CD14-positive monocyte (primary cell): ENCODE measurements at regions not wholly inside any gene's neighbourhood (a gene's known extent, or its start where the extent isn't known, plus 50 kb on each side); places are given as distances from the start of the nearest gene placed in this dataset.

Experiments used
- DNase-seq, 3 donors: peaks; one replicate each; pipeline ENCODE4 v3.0.0-alpha.2; 2011 to 2022
- H2AFZ ChIP-seq: 2 replicates; pipeline ENCODE4 v1.6.0; 2012; ENCODE audit warnings: mild to moderate bottlenecking, low read depth, low read length, inconsistent platforms; ENCODE audit not compliant: insufficient read depth, poor library complexity, severe bottlenecking
- H3K27ac ChIP-seq, 2 donors: 1 replicate in 1 of 2; 2 replicates in 1 of 2; pipeline ENCODE4 v1.5.1; 2012 to 2013; ENCODE audit warnings: low read length in 2 of 2, control low read depth in 1 of 2, inconsistent platforms in 1 of 2, low read depth in 1 of 2, mild to moderate bottlenecking in 1 of 2
- H3K27me3 ChIP-seq, 2 donors: one replicate each; pipeline versions ENCODE4 v1.6.0 to v1.6.1; 2011 to 2013; ENCODE audit warnings: low read length in 2 of 2; ENCODE audit not compliant: control insufficient read depth in 2 of 2, insufficient read depth in 2 of 2
- H3K36me3 ChIP-seq, 2 donors: replicated peaks in 1 of 2; 1 replicate in 1 of 2; 2 replicates in 1 of 2; pipeline versions ENCODE4 v1.5.1 to v1.6.1; 2012 to 2013; ENCODE audit warnings: low read length in 2 of 2, control low read depth in 1 of 2, inconsistent platforms in 1 of 2, mild to moderate bottlenecking in 1 of 2; ENCODE audit not compliant: insufficient read depth in 2 of 2, control insufficient read depth in 1 of 2
- H3K4me1 ChIP-seq, 2 donors: 1 replicate in 1 of 2; 2 replicates in 1 of 2; pipeline versions ENCODE4 v1.5.1 to v1.6.1; 2012 to 2013; ENCODE audit warnings: low read length in 2 of 2, control low read depth in 1 of 2, inconsistent platforms in 1 of 2, mild to moderate bottlenecking in 1 of 2, moderate library complexity in 1 of 2; ENCODE audit not compliant: insufficient read depth in 2 of 2, control insufficient read depth in 1 of 2
- H3K4me2 ChIP-seq: replicated peaks from 2 replicates; pipeline ENCODE3; 2012; ENCODE audit warnings: low read length, moderate library complexity, mild to moderate bottlenecking; ENCODE audit not compliant: poor library complexity, severe bottlenecking; ENCODE audit errors: extremely low read depth
- H3K4me3 ChIP-seq, 3 experiments: fragments of 200-600 bp in 1 of 3; sonication (generic) in 1 of 3; replicated peaks in 1 of 3; 1 replicate in 2 of 3; 2 replicates in 1 of 3; pipeline ENCODE4 v1.5.1; 2011 to 2013; ENCODE audit warnings: low read length in 3 of 3, mild to moderate bottlenecking in 3 of 3, control low read depth in 2 of 3, low read depth in 2 of 3, inconsistent platforms in 1 of 3, moderate library complexity in 1 of 3
- H3K79me2 ChIP-seq: 2 replicates; pipeline ENCODE4 v1.6.0; 2012; ENCODE audit warnings: mild to moderate bottlenecking, control low read depth, inconsistent platforms, low read length, moderate library complexity; ENCODE audit not compliant: insufficient read depth
- H3K9ac ChIP-seq: 2 replicates; pipeline ENCODE4 v1.6.0; 2017; ENCODE audit warnings: low read length, mild to moderate bottlenecking; ENCODE audit not compliant: insufficient read depth, poor library complexity, severe bottlenecking
- H3K9me3 ChIP-seq, 2 donors: replicated peaks in 1 of 2; 1 replicate in 1 of 2; 2 replicates in 1 of 2; pipeline versions ENCODE4 v1.5.1 to v1.6.1; 2012 to 2013; ENCODE audit warnings: low read length in 2 of 2, control low read depth in 1 of 2; ENCODE audit not compliant: control insufficient read depth in 1 of 2, insufficient read depth in 1 of 2
- H4K20me1 ChIP-seq: 2 replicates; pipeline ENCODE4 v1.6.0; 2012; ENCODE audit warnings: mild to moderate bottlenecking, low read length, control low read depth, moderate library complexity; ENCODE audit not compliant: insufficient read depth
- H3K27ac Mint-ChIP-seq, 7 donors: one replicate each; pipeline ENCODE4 v1.8.0; 2020; ENCODE audit warnings: mild to moderate bottlenecking in 7 of 7, mixed read lengths in 7 of 7, moderate library complexity in 6 of 7, inconsistent platforms in 2 of 7
- H3K27me3 Mint-ChIP-seq, 3 donors: one replicate each; pipeline ENCODE4 v1.8.0; 2021 to 2022; ENCODE audit warnings: low read depth in 3 of 3, mild to moderate bottlenecking in 3 of 3, mixed read lengths in 3 of 3, moderate library complexity in 3 of 3, inconsistent platforms in 1 of 3
- H3K36me3 Mint-ChIP-seq, 2 donors: one replicate each; pipeline ENCODE4 v1.8.0; 2020; ENCODE audit warnings: mixed read lengths in 2 of 2, inconsistent platforms in 1 of 2, mild to moderate bottlenecking in 1 of 2
- H3K4me1 Mint-ChIP-seq: one replicate; pipeline ENCODE4 v1.8.0; 2020; ENCODE audit warnings: mild to moderate bottlenecking, mixed read lengths
- H3K4me3 Mint-ChIP-seq, 2 donors: one replicate each; pipeline ENCODE4 v1.8.0; 2020; ENCODE audit warnings: mild to moderate bottlenecking in 2 of 2, mixed read lengths in 2 of 2, moderate library complexity in 1 of 2
- H3K9me3 Mint-ChIP-seq, 7 donors: one replicate each; pipeline ENCODE4 v1.8.0; 2020 to 2022; ENCODE audit warnings: mixed read lengths in 7 of 7, mild to moderate bottlenecking in 6 of 7, moderate library complexity in 6 of 7, inconsistent platforms in 2 of 7
- CTCF ChIP-seq: fragments of 200-600 bp; IDR thresholded peaks from one replicate; pipeline ENCODE4 v1.8.0; 2022; ENCODE audit warnings: antibody characterized with exemption, mild to moderate bottlenecking
- WGBS: methylation state at CpG from one replicate; pipeline ENCODE4 v1.1.5; 2013; ENCODE audit warnings: missing lambda C conversion rate; ENCODE audit not compliant: insufficient coverage; 5-methylcytosine and 5-hydroxymethylcytosine counted together
- intact Hi-C, 2 donors: fragments of 100-400 bp; cut with micrococcal nuclease; formaldehyde crosslinking; loops; one replicate each; pipeline versions ENCODE4 v1.15.0 to v1.15.1; 2023

GRCh38 chr15:31571676-31572075 is 245.0 kb downstream of the KLF13 start:
- no peak overlapping the region for H3K4me3 ChIP-seq
- H3K4me3 Mint-ChIP-seq: no peak overlapping the region
- intact Hi-C loops: no loop called here
- H3K4me2 ChIP-seq: no peak overlapping the region
- peaks cover 0 to under 1% of the 10 kb centered on the region in 2 donors for H3K27me3 ChIP-seq
- H3K4me1 Mint-ChIP-seq: no peaks in the 10 kb centered on the region
- H3K9me3 Mint-ChIP-seq: peaks cover 4 to 11% (median 7%) of the 10 kb centered on the region in 7 donors
- no peak overlapping the region for H2AFZ ChIP-seq
- H3K9me3 ChIP-seq: peaks cover 0 to 13% of the 10 kb centered on the region in 2 donors
- H3K27ac ChIP-seq: no peak overlapping the region
- no peaks in the 10 kb centered on the region for H3K36me3 ChIP-seq
- WGBS: 92% methylated on average over 2 of the region's 3 CpGs
- H4K20me1 ChIP-seq: no peaks in the 10 kb centered on the region
- H3K27ac Mint-ChIP-seq: no peak overlapping the region
- no peaks in the 10 kb centered on the region for H3K36me3 Mint-ChIP-seq
- H3K27me3 Mint-ChIP-seq: peaks cover 2 to 13% (median 4%) of the 10 kb centered on the region in 3 donors
- peak in 1 of 3 donors; percentile 2 for DNase-seq
- no peaks in the 10 kb centered on the region for H3K79me2 ChIP-seq
- TF ChIP-seq CTCF: peak; percentile 6
- H3K9ac ChIP-seq: no peak overlapping the region
- H3K4me1 ChIP-seq: no peaks in the 10 kb centered on the region

GRCh38 chr15:31573759-31574158 is 247.1 kb downstream of the KLF13 start:
- peaks cover 0 to 2% of the 10 kb centered on the region in 2 donors for H3K27me3 ChIP-seq
- Mint-ChIP-seq H3K36me3 (no peaks in the 10 kb centered on the region), H3K9me3 (peaks cover under 1 to 1% (median 1%) of the 10 kb centered on the region in 7 donors), H3K4me3 (no peak overlapping the region), H3K27ac (no peak overlapping the region), H3K27me3 (peaks cover 5 to 13% (median 6%) of the 10 kb centered on the region in 3 donors), H3K4me1 (no peaks in the 10 kb centered on the region)
- H3K9ac ChIP-seq: no peak overlapping the region
- no peak for DNase-seq
- peaks cover 0 to 1% of the 10 kb centered on the region in 2 donors for H3K9me3 ChIP-seq
- H3K4me2 ChIP-seq: no peak overlapping the region
- intact Hi-C loops: no loop called here
- H2AFZ ChIP-seq: no peak overlapping the region
- no peaks in the 10 kb centered on the region for H3K4me1 ChIP-seq
- no peaks in the 10 kb centered on the region for H4K20me1 ChIP-seq
- H3K4me3 ChIP-seq: no peak overlapping the region
- H3K79me2 ChIP-seq: no peaks in the 10 kb centered on the region
- no CpG with 5 or more reads among the region's 3 CpGs for WGBS
- H3K36me3 ChIP-seq: no peaks in the 10 kb centered on the region
- no peak overlapping the region for H3K27ac ChIP-seq
- no peak for TF ChIP-seq CTCF
